Osteoblast (primary cell): ENCODE measurements at regions not wholly inside any gene's neighbourhood (a gene's known extent, or its start where the extent isn't known, plus 50 kb on each side); places are given as distances from the start of the nearest gene placed in this dataset.

ENCODE experiments used
- DNase-seq: peaks from one replicate; pipeline ENCODE4 v3.0.0; 2011; ENCODE audit warnings: low spot score, mixed read lengths; ENCODE audit not compliant: insufficient read length; ENCODE audit errors: missing footprints
- H2AFZ ChIP-seq: 2 replicates; pipeline ENCODE4 v1.6.0; 2011; ENCODE audit warnings: mild to moderate bottlenecking, low read length
- H3K27ac ChIP-seq: 2 replicates; pipeline ENCODE4 v1.5.1; 2011; ENCODE audit warnings: mild to moderate bottlenecking, low read depth, low read length, moderate library complexity
- H3K27me3 ChIP-seq: 2 replicates; pipeline ENCODE4 v1.6.0; 2012; ENCODE audit warnings: mild to moderate bottlenecking, control low read depth, inconsistent platforms, low read length, moderate library complexity; ENCODE audit not compliant: insufficient read depth
- H3K36me3 ChIP-seq: 2 replicates; pipeline ENCODE4 v1.5.1; 2011; ENCODE audit warnings: mild to moderate bottlenecking, low read length, control low read depth, moderate library complexity; ENCODE audit not compliant: insufficient read depth
- H3K4me1 ChIP-seq: 2 replicates; pipeline ENCODE4 v1.5.1; 2011; ENCODE audit warnings: mild to moderate bottlenecking, low read length, control low read depth, moderate library complexity; ENCODE audit not compliant: insufficient read depth
- H3K4me2 ChIP-seq: 2 replicates; pipeline ENCODE4 v1.6.0; 2011; ENCODE audit warnings: mild to moderate bottlenecking, low read length; ENCODE audit not compliant: insufficient read depth
- H3K4me3 ChIP-seq: fragments of 200-600 bp; sonication (generic); 3 replicates; pipeline ENCODE4 v1.5.1; 2012; ENCODE audit warnings: mild to moderate bottlenecking, low read length, inconsistent platforms; ENCODE audit not compliant: insufficient read depth
- H3K79me2 ChIP-seq: 2 replicates; pipeline ENCODE4 v1.6.0; 2012; ENCODE audit warnings: mild to moderate bottlenecking, low read length, control low read depth, inconsistent platforms; ENCODE audit not compliant: insufficient read depth
- H3K9me3 ChIP-seq: 2 replicates; pipeline ENCODE4 v1.5.1; 2011; ENCODE audit warnings: low read depth, low read length, control low read depth
- H4K20me1 ChIP-seq: 2 replicates; pipeline ENCODE4 v1.6.0; 2012; ENCODE audit warnings: mild to moderate bottlenecking, low read length, control low read depth; ENCODE audit not compliant: insufficient read depth
- TF ChIP-seq, protein P1 (sequence below): IDR thresholded peaks from 2 replicates; pipeline ENCODE4 v1.5.1; 2011; ENCODE audit warnings: mild to moderate bottlenecking, low read depth, low read length, moderate library complexity; ENCODE audit errors: extremely low read depth

- Histone ChIP-seq H3K4me2 (no peak overlapping the region), H3K9me3 (no peaks in the 10 kb centered on the region), H3K36me3 (no peaks in the 10 kb centered on the region), H3K4me1 (no peaks in the 10 kb centered on the region), H3K27ac (no peak overlapping the region), H3K79me2 (no peaks in the 10 kb centered on the region), H3K27me3 (no peaks in the 10 kb centered on the region), H4K20me1 (no peaks in the 10 kb centered on the region), H3K4me3 (no peak overlapping the region), H2AFZ (no peak overlapping the region)
- TF ChIP-seq, protein P1, sequence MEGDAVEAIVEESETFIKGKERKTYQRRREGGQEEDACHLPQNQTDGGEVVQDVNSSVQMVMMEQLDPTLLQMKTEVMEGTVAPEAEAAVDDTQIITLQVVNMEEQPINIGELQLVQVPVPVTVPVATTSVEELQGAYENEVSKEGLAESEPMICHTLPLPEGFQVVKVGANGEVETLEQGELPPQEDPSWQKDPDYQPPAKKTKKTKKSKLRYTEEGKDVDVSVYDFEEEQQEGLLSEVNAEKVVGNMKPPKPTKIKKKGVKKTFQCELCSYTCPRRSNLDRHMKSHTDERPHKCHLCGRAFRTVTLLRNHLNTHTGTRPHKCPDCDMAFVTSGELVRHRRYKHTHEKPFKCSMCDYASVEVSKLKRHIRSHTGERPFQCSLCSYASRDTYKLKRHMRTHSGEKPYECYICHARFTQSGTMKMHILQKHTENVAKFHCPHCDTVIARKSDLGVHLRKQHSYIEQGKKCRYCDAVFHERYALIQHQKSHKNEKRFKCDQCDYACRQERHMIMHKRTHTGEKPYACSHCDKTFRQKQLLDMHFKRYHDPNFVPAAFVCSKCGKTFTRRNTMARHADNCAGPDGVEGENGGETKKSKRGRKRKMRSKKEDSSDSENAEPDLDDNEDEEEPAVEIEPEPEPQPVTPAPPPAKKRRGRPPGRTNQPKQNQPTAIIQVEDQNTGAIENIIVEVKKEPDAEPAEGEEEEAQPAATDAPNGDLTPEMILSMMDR = no peak
- no peak for DNase-seq
Measured at GRCh38 chr5:101937041-101937440, 359.0 kb downstream of the SLCO4C1 start.

DNA sequence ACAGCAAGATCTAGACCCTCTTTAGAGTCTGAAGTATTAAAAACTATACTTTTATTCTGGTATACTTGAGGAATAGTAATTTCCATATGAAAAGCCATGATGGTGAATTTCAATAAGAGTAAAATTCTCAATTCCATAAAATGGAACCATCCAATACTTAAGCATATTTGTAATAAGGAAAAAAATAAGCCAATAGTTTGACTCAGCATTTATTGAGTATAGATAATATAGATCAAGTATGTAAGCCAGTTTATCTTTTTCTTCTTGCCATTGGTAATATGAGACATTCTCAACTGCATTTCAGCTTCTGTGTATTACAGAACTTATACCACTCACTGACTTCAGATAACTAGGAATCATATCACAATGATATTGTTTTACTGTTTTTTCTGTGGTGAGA is 361.0 kb downstream of the SLCO4C1 start:
- DNase-seq = no peak
- no peaks in the 10 kb centered on the region for H3K4me1 ChIP-seq
- no peaks in the 10 kb centered on the region for H3K9me3 ChIP-seq
- no peak overlapping the region for H3K27ac ChIP-seq
- H3K27me3 ChIP-seq = no peaks in the 10 kb centered on the region
- H3K36me3 ChIP-seq = no peaks in the 10 kb centered on the region
- no peak overlapping the region for H2AFZ ChIP-seq
- no peak overlapping the region for H3K4me2 ChIP-seq
- TF ChIP-seq, protein P1 = no peak
- H4K20me1 ChIP-seq = no peaks in the 10 kb centered on the region
- H3K4me3 ChIP-seq = no peak overlapping the region
- no peaks in the 10 kb centered on the region for H3K79me2 ChIP-seq

GRCh38 chr5:101932599-101932998 is 363.5 kb downstream of the SLCO4C1 start:
- no peaks in the 10 kb centered on the region for H3K36me3 ChIP-seq
- no peak overlapping the region for H3K4me2 ChIP-seq
- H2AFZ ChIP-seq = no peak overlapping the region
- H4K20me1 ChIP-seq = no peaks in the 10 kb centered on the region
- no peak for DNase-seq
- H3K9me3 ChIP-seq = no peaks in the 10 kb centered on the region
- H3K79me2 ChIP-seq = no peaks in the 10 kb centered on the region
- no peak overlapping the region for H3K4me3 ChIP-seq
- no peak overlapping the region for H3K27ac ChIP-seq
- H3K27me3 ChIP-seq = no peaks in the 10 kb centered on the region
- H3K4me1 ChIP-seq = no peaks in the 10 kb centered on the region
- TF ChIP-seq, protein P1 = no peak

DNA sequence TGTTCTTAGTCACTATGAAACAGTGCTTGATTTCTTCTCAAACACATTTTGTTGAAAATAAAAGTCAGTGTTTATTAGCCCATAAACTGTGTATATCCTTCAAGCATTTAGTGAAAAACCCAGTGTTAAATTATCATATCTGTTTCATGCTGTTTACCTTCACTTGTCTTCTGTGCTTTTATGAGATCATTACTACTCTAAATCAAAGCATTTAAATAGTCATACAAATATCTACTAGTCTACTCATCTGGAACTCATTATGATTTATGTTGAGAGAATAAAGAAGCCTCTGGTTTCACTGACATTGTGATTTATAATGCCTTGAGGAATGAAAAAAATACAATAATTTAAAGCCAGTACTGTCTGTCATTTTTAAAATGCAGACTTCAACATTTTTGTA is 366.5 kb downstream of the SLCO4C1 start:
- TF ChIP-seq, protein P1 = no peak
- Histone ChIP-seq H3K4me3 (no peak overlapping the region), H3K27ac (no peak overlapping the region), H3K9me3 (no peaks in the 10 kb centered on the region), H3K4me1 (no peaks in the 10 kb centered on the region), H3K79me2 (no peaks in the 10 kb centered on the region), H2AFZ (no peak overlapping the region), H3K4me2 (no peak overlapping the region), H3K36me3 (no peaks in the 10 kb centered on the region), H3K27me3 (no peaks in the 10 kb centered on the region), H4K20me1 (no peaks in the 10 kb centered on the region)
- DNase-seq = no peak
